IPS DF 4.7 (cell line): ENCODE measurements at regions not wholly inside any gene's neighbourhood (a gene's known extent, or its start where the extent isn't known, plus 50 kb on each side); places are given as distances from the start of the nearest gene placed in this dataset.

Experiments
- DNase-seq: peaks from one replicate; pipeline ENCODE4 v3.0.0-alpha.2; 2013; ENCODE audit warnings: low spot score; ENCODE audit errors: extremely low read depth

GRCh38 chr21:28374881-28375280, 617.8 kb downstream of the LTN1 start:
- no peak for DNase-seq

- no peak for DNase-seq
Measured at GRCh38 chr21:28371713-28372112, 621.0 kb downstream of the LTN1 start.

GRCh38 chr21:28359300-28359699, 633.4 kb downstream of the LTN1 start:
- no peak for DNase-seq

GRCh38 chr21:28358702-28359101, 634.0 kb downstream of the LTN1 start:
- DNase-seq: no peak

- no peak for DNase-seq
Measured at GRCh38 chr21:28358170-28358569, 634.5 kb downstream of the LTN1 start.

GRCh38 chr21:28357743-28358142, 634.9 kb downstream of the LTN1 start:
- DNase-seq: no peak

- DNase-seq: no peak
Measured at GRCh38 chr21:28356422-28356821, 636.3 kb downstream of the LTN1 start.

- DNase-seq: no peak
Measured at GRCh38 chr21:28345934-28346333, 646.7 kb downstream of the LTN1 start.

- no peak for DNase-seq
Measured at GRCh38 chr21:28344985-28345384, 647.7 kb downstream of the LTN1 start.

- DNase-seq: no peak
Measured at GRCh38 chr21:28342212-28342810, 650.4 kb downstream of the LTN1 start.

GRCh38 chr21:28339403-28339802, 653.3 kb downstream of the LTN1 start:
- no peak for DNase-seq

- DNase-seq: no peak
Measured at GRCh38 chr21:28338701-28339305, 653.9 kb downstream of the LTN1 start.

- DNase-seq: no peak
Measured at GRCh38 chr21:28337315-28337714, 655.4 kb downstream of the LTN1 start.

- no peak for DNase-seq
Measured at GRCh38 chr21:28336314-28336713, 656.4 kb downstream of the LTN1 start.

- no peak for DNase-seq
Measured at GRCh38 chr21:28334407-28334806, 658.3 kb downstream of the LTN1 start.

GRCh38 chr21:28333578-28334075, 659.0 kb downstream of the LTN1 start:
- DNase-seq: no peak

GRCh38 chr21:28332796-28333195, 659.9 kb downstream of the LTN1 start:
- no peak for DNase-seq

- DNase-seq: peak; percentile 60
Measured at GRCh38 chr21:28325618-28326017, 667.1 kb downstream of the LTN1 start.

GRCh38 chr21:28324690-28325089, 668.0 kb downstream of the LTN1 start:
- DNase-seq: no peak

GRCh38 chr21:28317177-28317950, 675.3 kb downstream of the LTN1 start:
- DNase-seq: no peak

- no peak for DNase-seq
Measured at GRCh38 chr21:28311411-28312190, 681.1 kb downstream of the LTN1 start.

- DNase-seq: no peak
Measured at GRCh38 chr21:28310711-28311110, 682.0 kb downstream of the LTN1 start.
